SK-N-SH (cell line): ENCODE measurements at regions not wholly inside any gene's neighbourhood (a gene's known extent, or its start where the extent isn't known, plus 50 kb on each side); places are given as distances from the start of the nearest gene placed in this dataset.

Source experiments
- CTCF ChIA-PET: fragments of 300-600, 350-600 bp; formaldehyde crosslinking; extraction: SDS; loops from one replicate; lab custom pipeline; 2021; lab: Yijun Ruan, JAX
- POLR2A ChIA-PET: fragments of 350-600 bp; sonication (Branson Sonifier 250); formaldehyde crosslinking; extraction: SDS; loops from one replicate; lab custom pipeline; 2020; ENCODE audit warnings: antibody characterized with exemption, inconsistent platforms; lab: Yijun Ruan, JAX
- DNase-seq: peaks from one replicate; pipeline ENCODE4 v3.0.0; 2012
- H2AFZ ChIP-seq: fragments of 200-600 bp; sonication (generic); 2 replicates; pipeline ENCODE4 v1.8.1; 2016; ENCODE audit warnings: antibody characterized with exemption, mild to moderate bottlenecking, low read depth
- H3F3A ChIP-seq: fragments of 200-600 bp; sonication (generic); replicated peaks from 2 replicates; pipeline ENCODE3; 2016; ENCODE audit warnings: antibody characterized with exemption, mild to moderate bottlenecking; ENCODE audit not compliant: insufficient read depth
- H3K27ac ChIP-seq, 2 experiments: fragments of 200-500 bp in 1 of 2; fragments of 200-600 bp in 1 of 2; sonication (Bioruptor generic) in 1 of 2; sonication (generic), shearing (Covaris generic) in 1 of 2; 2 replicates each; pipeline versions ENCODE4 v1.5.1 to v1.6.1; 2014 to 2016; ENCODE audit warnings: low read depth in 2 of 2, inconsistent platforms in 1 of 2, low read length in 1 of 2, mild to moderate bottlenecking in 1 of 2, mixed read lengths in 1 of 2
- H3K27me3 ChIP-seq: fragments of 200-600 bp; sonication (generic), shearing (Covaris generic); 2 replicates; pipeline ENCODE4 v1.6.1; 2016; ENCODE audit warnings: mixed run types; ENCODE audit not compliant: insufficient read depth
- H3K36me3 ChIP-seq, 2 experiments: fragments of 200-500 bp in 1 of 2; fragments of 200-600 bp in 1 of 2; sonication (Bioruptor generic) in 1 of 2; sonication (generic) in 1 of 2; replicated peaks in 1 of 2; 2 replicates each; pipeline versions ENCODE3 to v1.5.1; 2014 to 2016; ENCODE audit warnings: low read length in 1 of 2, mild to moderate bottlenecking in 1 of 2; ENCODE audit not compliant: insufficient read depth in 2 of 2, control insufficient read depth in 1 of 2
- H3K4me1 ChIP-seq, 2 experiments: fragments of 200-500 bp in 1 of 2; fragments of 200-600 bp in 1 of 2; sonication (Bioruptor generic) in 1 of 2; sonication (generic), shearing (Covaris generic) in 1 of 2; 2 replicates each; pipeline versions ENCODE4 v1.5.1 to v1.6.1; 2014 to 2016; ENCODE audit warnings: low read depth in 1 of 2, low read length in 1 of 2, mixed run types in 1 of 2; ENCODE audit not compliant: insufficient read depth in 2 of 2, control insufficient read depth in 1 of 2
- H3K4me2 ChIP-seq: fragments of 200-600 bp; sonication (generic), shearing (Covaris generic); 2 replicates; pipeline ENCODE4 v1.6.1; 2017; ENCODE audit warnings: mixed run types
- H3K4me3 ChIP-seq, 2 experiments: fragments of 200-500 bp in 1 of 2; fragments of 200-600 bp in 1 of 2; sonication (Bioruptor generic) in 1 of 2; sonication (generic), shearing (Covaris generic) in 1 of 2; 2 replicates each; pipeline versions ENCODE4 v1.5.1 to v1.8.1; 2014 to 2016; ENCODE audit warnings: low read depth in 2 of 2, inconsistent platforms in 1 of 2, low read length in 1 of 2, mild to moderate bottlenecking in 1 of 2, mixed read lengths in 1 of 2, moderate library complexity in 1 of 2
- H3K79me2 ChIP-seq: fragments of 200-600 bp; sonication (generic); 2 replicates; pipeline ENCODE4 v1.8.1; 2017; ENCODE audit warnings: mild to moderate bottlenecking; ENCODE audit not compliant: insufficient read depth
- H3K9ac ChIP-seq: fragments of 200-600 bp; sonication (generic); 2 replicates; pipeline ENCODE4 v1.6.1; 2017; ENCODE audit warnings: mixed run types
- H3K9me2 ChIP-seq: fragments of 200-600 bp; sonication (generic); 2 replicates; pipeline ENCODE4 v1.6.1; 2017; ENCODE audit warnings: mixed run types
- H3K9me3 ChIP-seq: fragments of 200-600 bp; sonication (generic); 2 replicates; pipeline ENCODE4 v1.6.1; 2017; ENCODE audit warnings: mixed run types, mild to moderate bottlenecking, moderate library complexity
- H4K20me1 ChIP-seq: fragments of 200-600 bp; sonication (generic); 2 replicates; pipeline ENCODE4 v1.6.1; 2017; ENCODE audit warnings: mild to moderate bottlenecking, mixed run types; ENCODE audit not compliant: insufficient read depth
- CHD2 ChIP-seq: fragments of 150-350 bp; IDR thresholded peaks from 2 replicates; pipeline ENCODE4 v1.6.1; 2018; ENCODE audit warnings: low read length; ENCODE audit not compliant: partially characterized antibody
- EP300 ChIP-seq, 2 experiments: IDR thresholded peaks; 2 replicates each; pipeline versions ENCODE4 v1.4.0 to v1.6.1; 2012; ENCODE audit warnings: borderline replicate concordance in 1 of 2, low read depth in 1 of 2, low read length in 1 of 2
- FOSL2 ChIP-seq: IDR thresholded peaks from 2 replicates; pipeline ENCODE4 v1.4.0; 2012; ENCODE audit warnings: low read depth, mild to moderate bottlenecking, moderate library complexity, borderline replicate concordance
- FOXM1 ChIP-seq: IDR thresholded peaks from 2 replicates; pipeline ENCODE4 v1.4.0; 2012; ENCODE audit warnings: low read depth, mild to moderate bottlenecking
- GATA2 ChIP-seq: sonication (generic); formaldehyde crosslinking; IDR thresholded peaks from 2 replicates; pipeline ENCODE4 v1.5.0; 2020; ENCODE audit warnings: mild to moderate bottlenecking, missing genetic modification reagents
- JUND ChIP-seq: IDR thresholded peaks from 2 replicates; pipeline ENCODE4 v1.4.0; 2012
- NFIC ChIP-seq: IDR thresholded peaks from 2 replicates; pipeline ENCODE4 v1.4.0; 2012; ENCODE audit warnings: borderline replicate concordance
- NRF1 ChIP-seq: IDR thresholded peaks from 2 replicates; pipeline ENCODE4 v1.6.1; 2012; ENCODE audit warnings: low read depth, mild to moderate bottlenecking, low read length
- POLR2AphosphoS5 ChIP-seq: IDR thresholded peaks from 2 replicates; pipeline ENCODE4 v1.6.1; 2012; ENCODE audit warnings: low read depth, low read length
- RXRA ChIP-seq: IDR thresholded peaks from 2 replicates; pipeline ENCODE4 v1.4.0; 2012; ENCODE audit warnings: low read depth, mild to moderate bottlenecking, borderline replicate concordance
- TCF12 ChIP-seq: IDR thresholded peaks from 2 replicates; pipeline ENCODE4 v1.4.0; 2012
- WGBS: methylation state at CpG from one replicate; pipeline ENCODE4 v1.1.6; 2017; ENCODE audit warnings: low lambda C conversion rate; 5-methylcytosine and 5-hydroxymethylcytosine counted together
- TF ChIP-seq, protein P1 (sequence below): fragments of 150-350 bp; IDR thresholded peaks from 2 replicates; pipeline ENCODE4 v1.6.1; 2016; ENCODE audit warnings: mild to moderate bottlenecking, low read depth, low read length
- TF ChIP-seq, protein P2 (sequence below): IDR thresholded peaks from 2 replicates; pipeline ENCODE4 v1.4.0; 2012; ENCODE audit warnings: low read depth, borderline replicate concordance
- TF ChIP-seq, protein P3 (sequence below): IDR thresholded peaks from 2 replicates; pipeline ENCODE4 v1.4.0; 2012; ENCODE audit warnings: low read depth
- TF ChIP-seq, protein P4 (sequence below): IDR thresholded peaks from 2 replicates; pipeline ENCODE4 v1.6.1; 2012; ENCODE audit warnings: mild to moderate bottlenecking, low read depth, low read length, moderate library complexity
- TF ChIP-seq, protein P5 (sequence below): fragments of 150-350 bp; IDR thresholded peaks from 2 replicates; pipeline ENCODE4 v1.6.1; 2017; ENCODE audit warnings: antibody characterized with exemption, low read length, low read depth, borderline replicate concordance

DNA sequence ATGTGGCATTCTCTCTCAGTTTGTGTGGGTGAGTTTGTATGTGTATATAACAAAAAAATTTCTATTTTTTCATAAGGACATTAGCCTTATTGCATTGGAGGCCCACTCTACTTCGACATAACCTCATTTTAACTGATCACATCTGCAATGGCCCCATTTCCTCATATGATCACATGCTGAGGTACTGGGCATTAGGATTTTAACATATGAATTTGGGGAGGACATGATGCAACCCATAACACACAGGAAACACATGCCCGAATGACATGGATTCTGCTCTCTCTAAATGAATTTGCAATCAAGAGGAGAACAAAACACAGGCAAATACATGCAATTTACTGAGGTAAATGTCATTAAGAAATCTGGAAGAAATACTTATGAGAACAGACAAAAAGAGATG lies 92.1 kb upstream of the COX7C start:
- TF ChIP-seq POLR2AphosphoS5: no peak
- TF ChIP-seq, protein P1, sequence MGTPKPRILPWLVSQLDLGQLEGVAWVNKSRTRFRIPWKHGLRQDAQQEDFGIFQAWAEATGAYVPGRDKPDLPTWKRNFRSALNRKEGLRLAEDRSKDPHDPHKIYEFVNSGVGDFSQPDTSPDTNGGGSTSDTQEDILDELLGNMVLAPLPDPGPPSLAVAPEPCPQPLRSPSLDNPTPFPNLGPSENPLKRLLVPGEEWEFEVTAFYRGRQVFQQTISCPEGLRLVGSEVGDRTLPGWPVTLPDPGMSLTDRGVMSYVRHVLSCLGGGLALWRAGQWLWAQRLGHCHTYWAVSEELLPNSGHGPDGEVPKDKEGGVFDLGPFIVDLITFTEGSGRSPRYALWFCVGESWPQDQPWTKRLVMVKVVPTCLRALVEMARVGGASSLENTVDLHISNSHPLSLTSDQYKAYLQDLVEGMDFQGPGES: no peak
- TF ChIP-seq CHD2: no peak
- no peak for TF ChIP-seq GATA2
- TF ChIP-seq NFIC: no peak
- TF ChIP-seq, protein P2, sequence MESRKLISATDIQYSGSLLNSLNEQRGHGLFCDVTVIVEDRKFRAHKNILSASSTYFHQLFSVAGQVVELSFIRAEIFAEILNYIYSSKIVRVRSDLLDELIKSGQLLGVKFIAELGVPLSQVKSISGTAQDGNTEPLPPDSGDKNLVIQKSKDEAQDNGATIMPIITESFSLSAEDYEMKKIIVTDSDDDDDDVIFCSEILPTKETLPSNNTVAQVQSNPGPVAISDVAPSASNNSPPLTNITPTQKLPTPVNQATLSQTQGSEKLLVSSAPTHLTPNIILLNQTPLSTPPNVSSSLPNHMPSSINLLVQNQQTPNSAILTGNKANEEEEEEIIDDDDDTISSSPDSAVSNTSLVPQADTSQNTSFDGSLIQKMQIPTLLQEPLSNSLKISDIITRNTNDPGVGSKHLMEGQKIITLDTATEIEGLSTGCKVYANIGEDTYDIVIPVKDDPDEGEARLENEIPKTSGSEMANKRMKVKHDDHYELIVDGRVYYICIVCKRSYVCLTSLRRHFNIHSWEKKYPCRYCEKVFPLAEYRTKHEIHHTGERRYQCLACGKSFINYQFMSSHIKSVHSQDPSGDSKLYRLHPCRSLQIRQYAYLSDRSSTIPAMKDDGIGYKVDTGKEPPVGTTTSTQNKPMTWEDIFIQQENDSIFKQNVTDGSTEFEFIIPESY: no peak
- TF ChIP-seq RXRA: no peak
- TF ChIP-seq, protein P3, sequence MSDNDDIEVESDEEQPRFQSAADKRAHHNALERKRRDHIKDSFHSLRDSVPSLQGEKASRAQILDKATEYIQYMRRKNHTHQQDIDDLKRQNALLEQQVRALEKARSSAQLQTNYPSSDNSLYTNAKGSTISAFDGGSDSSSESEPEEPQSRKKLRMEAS: no peak
- Histone ChIP-seq H3K9me3 (no peaks in the 10 kb centered on the region), H3K4me3 (no peak overlapping the region), H3K27ac (no peak overlapping the region), H3K9me2 (no peaks in the 10 kb centered on the region), H3K4me2 (no peak overlapping the region), H3K36me3 (no peaks in the 10 kb centered on the region), H3K9ac (no peak overlapping the region), H3K4me1 (no peaks in the 10 kb centered on the region), H3F3A (no peaks in the 10 kb centered on the region), H3K27me3 (no peaks in the 10 kb centered on the region), H3K79me2 (no peaks in the 10 kb centered on the region), H4K20me1 (no peaks in the 10 kb centered on the region), H2AFZ (no peak overlapping the region)
- DNase-seq: no peak
- WGBS: 11% methylated on average over 2 of the region's 2 CpGs
- POLR2A ChIA-PET: no interaction called here
- CTCF ChIA-PET: no interaction called here

DNA sequence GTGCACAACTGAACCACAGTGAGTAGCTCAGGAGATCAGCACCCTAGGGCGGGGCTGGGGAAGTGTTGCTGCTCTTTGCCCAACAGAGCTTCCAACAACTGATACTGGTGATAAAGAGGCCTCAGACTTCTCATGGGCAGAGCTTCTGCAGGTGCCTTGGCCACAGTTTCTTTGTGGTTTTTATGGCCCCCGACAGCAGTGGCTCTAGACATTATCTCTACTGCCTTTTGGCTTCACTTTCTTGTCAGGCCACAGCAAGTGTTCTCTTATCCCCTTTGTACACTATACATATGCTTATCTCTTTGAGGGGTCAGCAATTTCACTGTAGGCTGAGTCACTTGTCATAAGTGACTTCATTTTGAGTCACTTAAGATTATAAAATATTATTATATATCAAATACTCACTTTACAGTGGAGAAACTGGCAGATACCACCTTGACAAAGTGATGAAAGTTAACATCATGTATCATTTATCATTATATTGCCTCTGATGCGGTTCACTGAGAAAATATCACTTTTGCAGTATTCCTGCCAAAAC lies 90.9 kb upstream of the COX7C start:
- POLR2A ChIA-PET: no interaction called here
- CTCF ChIA-PET: no interaction called here

More for the DNA sequence above, 90.9 kb upstream of the COX7C start:
- Histone ChIP-seq H3K9me2 (no peaks in the 10 kb centered on the region), H3K27ac (no peak overlapping the region), H3K9me3 (no peaks in the 10 kb centered on the region), H3K4me3 (no peak overlapping the region), H3K79me2 (no peaks in the 10 kb centered on the region), H3K27me3 (no peaks in the 10 kb centered on the region), H3K36me3 (no peaks in the 10 kb centered on the region), H3F3A (no peaks in the 10 kb centered on the region), H3K4me2 (no peak overlapping the region), H2AFZ (no peak overlapping the region), H4K20me1 (no peaks in the 10 kb centered on the region), H3K4me1 (no peaks in the 10 kb centered on the region), H3K9ac (no peak overlapping the region)
- no peak for DNase-seq
- 3% methylated on average over 3 of the region's 3 CpGs for WGBS
- TF ChIP-seq RXRA: no peak
- TF ChIP-seq, protein P2: no peak
- TF ChIP-seq FOSL2: no peak
- no peak for TF ChIP-seq FOXM1
- TF ChIP-seq, protein P4, sequence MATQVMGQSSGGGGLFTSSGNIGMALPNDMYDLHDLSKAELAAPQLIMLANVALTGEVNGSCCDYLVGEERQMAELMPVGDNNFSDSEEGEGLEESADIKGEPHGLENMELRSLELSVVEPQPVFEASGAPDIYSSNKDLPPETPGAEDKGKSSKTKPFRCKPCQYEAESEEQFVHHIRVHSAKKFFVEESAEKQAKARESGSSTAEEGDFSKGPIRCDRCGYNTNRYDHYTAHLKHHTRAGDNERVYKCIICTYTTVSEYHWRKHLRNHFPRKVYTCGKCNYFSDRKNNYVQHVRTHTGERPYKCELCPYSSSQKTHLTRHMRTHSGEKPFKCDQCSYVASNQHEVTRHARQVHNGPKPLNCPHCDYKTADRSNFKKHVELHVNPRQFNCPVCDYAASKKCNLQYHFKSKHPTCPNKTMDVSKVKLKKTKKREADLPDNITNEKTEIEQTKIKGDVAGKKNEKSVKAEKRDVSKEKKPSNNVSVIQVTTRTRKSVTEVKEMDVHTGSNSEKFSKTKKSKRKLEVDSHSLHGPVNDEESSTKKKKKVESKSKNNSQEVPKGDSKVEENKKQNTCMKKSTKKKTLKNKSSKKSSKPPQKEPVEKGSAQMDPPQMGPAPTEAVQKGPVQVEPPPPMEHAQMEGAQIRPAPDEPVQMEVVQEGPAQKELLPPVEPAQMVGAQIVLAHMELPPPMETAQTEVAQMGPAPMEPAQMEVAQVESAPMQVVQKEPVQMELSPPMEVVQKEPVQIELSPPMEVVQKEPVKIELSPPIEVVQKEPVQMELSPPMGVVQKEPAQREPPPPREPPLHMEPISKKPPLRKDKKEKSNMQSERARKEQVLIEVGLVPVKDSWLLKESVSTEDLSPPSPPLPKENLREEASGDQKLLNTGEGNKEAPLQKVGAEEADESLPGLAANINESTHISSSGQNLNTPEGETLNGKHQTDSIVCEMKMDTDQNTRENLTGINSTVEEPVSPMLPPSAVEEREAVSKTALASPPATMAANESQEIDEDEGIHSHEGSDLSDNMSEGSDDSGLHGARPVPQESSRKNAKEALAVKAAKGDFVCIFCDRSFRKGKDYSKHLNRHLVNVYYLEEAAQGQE: no peak
- no peak for TF ChIP-seq TCF12
- no peak for TF ChIP-seq NRF1
- no peak for TF ChIP-seq CHD2
- no peak for TF ChIP-seq JUND
- TF ChIP-seq, protein P5, sequence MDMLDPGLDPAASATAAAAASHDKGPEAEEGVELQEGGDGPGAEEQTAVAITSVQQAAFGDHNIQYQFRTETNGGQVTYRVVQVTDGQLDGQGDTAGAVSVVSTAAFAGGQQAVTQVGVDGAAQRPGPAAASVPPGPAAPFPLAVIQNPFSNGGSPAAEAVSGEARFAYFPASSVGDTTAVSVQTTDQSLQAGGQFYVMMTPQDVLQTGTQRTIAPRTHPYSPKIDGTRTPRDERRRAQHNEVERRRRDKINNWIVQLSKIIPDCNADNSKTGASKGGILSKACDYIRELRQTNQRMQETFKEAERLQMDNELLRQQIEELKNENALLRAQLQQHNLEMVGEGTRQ: no peak
- TF ChIP-seq NFIC: no peak
- TF ChIP-seq EP300 (IDR thresholded peaks at IDR 0.05; ENCODE audit: borderline replicate concordance in 1 of 2, low read depth in 1 of 2, low read length in 1 of 2): no peak
